Body of pancreas (tissue), 4 donors: ENCODE measurements at regions not wholly inside any gene's neighbourhood (a gene's known extent, or its start where the extent isn't known, plus 50 kb on each side); places are given as distances from the start of the nearest gene placed in this dataset.

ENCODE experiments used
- ATAC-seq: fragments of 150-250 bp; one replicate; pipeline ENCODE4 v1.9.1; 2016
- DNase-seq, 4 donors: peaks; one replicate each; pipeline ENCODE4 v3.0.0-alpha.2; 2019
- H3K27ac ChIP-seq, 4 donors: fragments of 200-600 bp; sonication (generic); 1 replicate in 3 of 4; 2 replicates in 1 of 4; pipeline versions ENCODE4 v1.5.1 to v1.6.1; 2016 to 2019; ENCODE audit warnings: mild to moderate bottlenecking in 1 of 4, mixed read lengths in 1 of 4, moderate library complexity in 1 of 4
- H3K27me3 ChIP-seq, 2 donors: fragments of 200-600 bp; sonication (generic); one replicate each; pipeline ENCODE4 v1.6.0; 2016; ENCODE audit warnings: mild to moderate bottlenecking in 1 of 2
- H3K36me3 ChIP-seq, 2 donors: fragments of 200-600 bp; sonication (generic); replicated peaks in 1 of 2; 2 replicates each; pipeline ENCODE4 v1.5.1; 2016; ENCODE audit warnings: low read depth in 2 of 2; ENCODE audit not compliant: insufficient read depth in 1 of 2
- H3K4me1 ChIP-seq: fragments of 200-600 bp; sonication (generic); one replicate; pipeline ENCODE4 v1.6.0; 2016
- H3K4me3 ChIP-seq, 2 donors: fragments of 200-600 bp; sonication (generic); 1 replicate in 1 of 2; 2 replicates in 1 of 2; pipeline ENCODE4 v1.5.1; 2016 to 2019
- H3K9me3 ChIP-seq, 3 donors: fragments of 200-600 bp; sonication (generic); 1 replicate in 2 of 3; 2 replicates in 1 of 3; pipeline ENCODE4 v1.5.1; 2016
- POLR2A ChIP-seq, 3 donors: fragments of 450-650 bp; IDR thresholded peaks; one replicate each; pipeline ENCODE4 v1.6.1; 2016; ENCODE audit warnings: antibody characterized with exemption in 3 of 3, mild to moderate bottlenecking in 2 of 3
- WGBS, 2 donors: methylation state at CpG; one replicate each; pipeline ENCODE4 v1.1.5; 2017; 5-methylcytosine and 5-hydroxymethylcytosine counted together
- intact Hi-C: fragments of 100-400 bp; cut with DNase I; formaldehyde crosslinking; loops from one replicate; pipeline ENCODE4 v1.15.1; 2023
- TF ChIP-seq, protein P1 (sequence below), 7 experiments: fragments of 450-650 bp in 4 of 7; fragments of 200-600 bp in 3 of 7; sonication (generic) in 3 of 7; IDR thresholded peaks; one replicate each; pipeline ENCODE4 v1.5.1; 2016 to 2019; ENCODE audit warnings: antibody characterized with exemption in 7 of 7

DNA sequence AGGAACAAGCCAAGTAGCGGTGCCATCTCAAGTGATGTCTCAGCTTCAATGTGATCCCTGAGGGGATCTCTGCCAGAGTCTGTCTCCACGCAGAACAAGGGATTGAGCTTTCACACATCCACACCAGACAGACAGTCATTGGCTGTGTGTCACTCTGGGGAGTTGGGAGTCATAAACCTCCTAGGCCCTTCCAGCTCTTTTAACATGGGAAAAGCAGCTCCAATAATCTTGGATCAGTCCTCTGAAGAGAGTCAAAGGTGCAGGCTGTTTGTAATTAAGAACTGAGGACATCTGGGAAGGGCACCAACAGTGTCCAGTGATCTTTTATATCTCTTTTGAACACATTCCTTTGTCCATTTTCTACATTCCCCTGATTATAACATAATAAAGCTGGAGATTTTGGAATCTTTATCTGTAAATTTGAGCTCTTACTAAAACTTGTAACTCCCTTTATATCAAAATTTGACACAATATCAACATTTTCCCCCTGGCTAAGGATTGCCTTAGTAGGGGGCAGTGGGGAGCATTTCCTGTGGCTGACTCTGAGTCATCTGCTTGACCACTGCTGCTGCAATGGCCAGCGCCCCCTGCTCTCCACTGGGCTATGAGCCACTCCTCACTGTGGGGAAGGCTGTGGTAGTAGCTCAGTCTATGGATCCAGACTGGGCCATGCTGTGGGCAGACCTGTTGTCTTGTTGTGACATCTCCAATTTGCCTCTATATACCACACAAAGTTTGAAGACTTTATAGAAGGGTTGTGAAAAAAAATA lies 284.4 kb downstream of the OSTF1 start:
- DNase-seq: peak in 2 of 4 donors; percentile 8 to 28
- Histone ChIP-seq H3K4me1 (no peaks in the 10 kb centered on the region), H3K9me3 (no peaks in the 10 kb centered on the region), H3K27me3 (no peaks in the 10 kb centered on the region), H3K27ac (no peak overlapping the region), H3K4me3 (no peak overlapping the region), H3K36me3 (no peaks in the 10 kb centered on the region)
- intact Hi-C loops: no loop called here
- TF ChIP-seq, protein P1, sequence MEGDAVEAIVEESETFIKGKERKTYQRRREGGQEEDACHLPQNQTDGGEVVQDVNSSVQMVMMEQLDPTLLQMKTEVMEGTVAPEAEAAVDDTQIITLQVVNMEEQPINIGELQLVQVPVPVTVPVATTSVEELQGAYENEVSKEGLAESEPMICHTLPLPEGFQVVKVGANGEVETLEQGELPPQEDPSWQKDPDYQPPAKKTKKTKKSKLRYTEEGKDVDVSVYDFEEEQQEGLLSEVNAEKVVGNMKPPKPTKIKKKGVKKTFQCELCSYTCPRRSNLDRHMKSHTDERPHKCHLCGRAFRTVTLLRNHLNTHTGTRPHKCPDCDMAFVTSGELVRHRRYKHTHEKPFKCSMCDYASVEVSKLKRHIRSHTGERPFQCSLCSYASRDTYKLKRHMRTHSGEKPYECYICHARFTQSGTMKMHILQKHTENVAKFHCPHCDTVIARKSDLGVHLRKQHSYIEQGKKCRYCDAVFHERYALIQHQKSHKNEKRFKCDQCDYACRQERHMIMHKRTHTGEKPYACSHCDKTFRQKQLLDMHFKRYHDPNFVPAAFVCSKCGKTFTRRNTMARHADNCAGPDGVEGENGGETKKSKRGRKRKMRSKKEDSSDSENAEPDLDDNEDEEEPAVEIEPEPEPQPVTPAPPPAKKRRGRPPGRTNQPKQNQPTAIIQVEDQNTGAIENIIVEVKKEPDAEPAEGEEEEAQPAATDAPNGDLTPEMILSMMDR (IDR thresholded peaks at IDR 0.05): no peak
- no peak for TF ChIP-seq POLR2A (IDR thresholded peaks at IDR 0.05)
- ATAC-seq: peak; percentile 35
- WGBS, 2 donors: 41 to 55% methylated on average over 3 of the region's 3 CpGs

DNA sequence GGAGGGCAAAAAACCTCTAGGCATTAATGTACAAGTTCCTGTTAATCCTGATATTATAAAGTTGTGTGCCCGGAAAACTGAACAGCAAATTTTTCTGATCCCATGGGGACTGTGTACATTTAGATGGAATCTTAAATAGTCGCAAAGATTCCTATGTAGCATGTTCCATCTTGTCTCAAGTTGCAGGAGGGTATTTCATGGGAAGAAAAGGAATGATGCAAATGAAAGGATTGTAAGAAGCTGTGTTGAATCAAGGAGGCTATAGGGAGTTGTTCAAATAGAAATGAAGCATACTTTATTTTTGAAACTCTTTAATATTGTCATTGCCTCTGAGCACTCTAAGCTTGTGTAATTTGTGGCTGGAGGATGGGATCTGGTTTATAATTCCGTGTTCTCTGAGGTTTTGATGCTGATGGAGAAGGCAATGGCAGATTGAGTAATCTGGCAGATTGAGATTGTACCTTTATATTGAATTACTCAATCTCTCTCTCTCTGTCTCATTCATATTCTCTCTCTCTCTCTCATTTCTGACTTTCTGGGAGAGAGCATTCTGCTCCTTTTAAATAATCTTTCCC lies 288.5 kb downstream of the OSTF1 start:
- intact Hi-C loops: no loop called here
- TF ChIP-seq, protein P1 (IDR thresholded peaks at IDR 0.05): no peak
- no peak for TF ChIP-seq POLR2A (IDR thresholded peaks at IDR 0.05)
- Histone ChIP-seq H3K4me3 (no peak overlapping the region), H3K4me1 (no peaks in the 10 kb centered on the region), H3K9me3 (no peaks in the 10 kb centered on the region), H3K36me3 (no peaks in the 10 kb centered on the region), H3K27ac (no peak overlapping the region), H3K27me3 (no peaks in the 10 kb centered on the region)
- ATAC-seq (no peak), DNase-seq (no peak)
- 46 to 63% methylated on average over 3 of the region's 3 CpGs for WGBS, 2 donors

DNA sequence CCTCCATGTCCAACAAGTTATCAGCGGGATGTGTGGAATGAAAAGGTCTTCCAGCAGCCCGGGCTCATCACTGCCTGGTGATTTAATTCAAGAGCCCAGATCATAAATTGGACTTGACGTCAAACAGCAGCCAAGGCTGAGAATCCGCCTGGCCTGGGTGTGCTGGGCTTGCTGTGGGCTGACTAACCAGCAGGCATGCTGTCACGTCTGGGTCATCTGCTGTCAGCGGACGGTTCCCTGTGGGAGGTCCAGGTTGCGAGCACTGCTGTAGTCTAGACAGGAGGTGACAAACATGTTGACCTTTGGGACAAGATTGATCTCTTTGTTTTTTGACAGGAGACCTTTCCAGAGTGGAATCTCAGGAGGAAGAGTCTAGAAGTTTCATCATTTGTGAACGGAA lies 289.7 kb downstream of the OSTF1 start:
- peak; percentile 56 for ATAC-seq
- DNase-seq: peak; percentile 23 to 62 (median 36)
- WGBS, 2 donors: 35 to 46% methylated on average over 7 to 9 of the region's 9 CpGs

DNA sequence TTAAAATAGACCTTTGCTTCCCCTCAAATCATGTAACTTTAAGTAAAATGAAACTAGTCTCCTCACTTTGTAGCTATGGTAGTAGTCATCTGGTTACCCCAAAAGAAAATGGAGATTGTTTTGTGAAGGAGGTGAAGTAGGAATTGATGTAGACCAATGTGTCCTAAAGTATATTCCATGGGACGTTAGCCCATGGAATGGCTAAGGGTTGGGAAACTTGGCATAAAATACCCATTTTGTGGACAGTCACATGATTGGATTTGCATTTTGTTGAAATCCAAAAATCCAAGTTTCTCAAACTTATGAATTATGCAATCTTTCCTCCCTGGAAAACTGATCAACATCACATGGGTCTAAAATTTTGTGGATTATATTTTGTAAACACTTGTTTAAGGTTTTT lies 290.6 kb downstream of the OSTF1 start:
- intact Hi-C loops: no loop called here
- WGBS, 2 donors: 35 to 39% methylated on average over 1 of the region's 1 CpG
- no peaks in the 10 kb centered on the region for H3K9me3 ChIP-seq
- H3K4me3 ChIP-seq: no peak overlapping the region
- ATAC-seq (no peak), DNase-seq (no peak)
- H3K27me3 ChIP-seq: no peaks in the 10 kb centered on the region
- no peaks in the 10 kb centered on the region for H3K4me1 ChIP-seq
- no peak for TF ChIP-seq POLR2A (IDR thresholded peaks at IDR 0.05)
- TF ChIP-seq, protein P1 (IDR thresholded peaks at IDR 0.05): no peak
- no peak overlapping the region for H3K27ac ChIP-seq
- no peaks in the 10 kb centered on the region for H3K36me3 ChIP-seq

More for the DNA sequence above, 289.7 kb downstream of the OSTF1 start:
- Histone ChIP-seq H3K4me1 (no peaks in the 10 kb centered on the region), H3K9me3 (no peaks in the 10 kb centered on the region), H3K27ac (no peak overlapping the region), H3K4me3 (no peak overlapping the region), H3K36me3 (no peaks in the 10 kb centered on the region), H3K27me3 (no peaks in the 10 kb centered on the region)
- TF ChIP-seq, protein P1 (IDR thresholded peaks at IDR 0.05): no peak
- no peak for TF ChIP-seq POLR2A (IDR thresholded peaks at IDR 0.05)
- intact Hi-C loops: no loop called here
